ENCODE measurements at regions not wholly inside any gene's neighbourhood (a gene's known extent, or its start where the extent isn't known, plus 50 kb on each side); places are given as distances from the start of the nearest gene placed in this dataset.

DNA sequence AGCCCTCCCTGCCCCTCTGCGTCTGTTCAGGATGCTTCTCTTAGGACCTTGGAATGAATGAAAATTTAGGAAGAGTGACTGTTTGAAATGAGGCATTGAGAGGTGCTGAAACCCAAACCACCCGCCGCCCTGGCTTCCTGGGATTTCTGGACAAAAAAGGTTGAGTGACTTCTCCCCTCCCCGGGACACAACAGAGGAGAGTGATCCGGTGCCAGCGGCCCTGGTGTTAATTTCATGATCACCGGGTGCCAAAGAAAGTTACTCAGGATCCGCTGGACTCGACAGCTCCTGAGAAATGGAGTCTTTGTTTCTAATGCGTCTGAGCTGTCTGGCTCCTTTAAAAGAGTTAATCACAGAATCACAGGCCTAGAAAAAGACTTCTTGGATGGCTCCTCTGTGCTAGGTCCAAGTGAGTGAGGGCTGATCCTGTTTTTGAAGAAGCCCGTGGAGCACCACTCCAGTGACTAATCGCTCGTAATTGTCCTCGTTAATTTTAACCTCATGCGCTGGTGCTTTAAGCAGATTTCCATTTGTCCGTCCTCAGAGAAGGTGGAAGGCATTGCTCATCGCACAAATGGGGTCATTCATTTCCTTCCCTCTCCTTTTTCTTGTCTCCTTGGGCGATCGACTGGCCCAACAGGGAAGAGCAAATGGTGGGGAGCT is 144.4 kb upstream of the ZFHX3 start (continued):
- TF ChIP-seq STAT1 (IDR thresholded peaks at IDR 0.05; ENCODE audit: unreplicated experiment) = no peak
- TF ChIP-seq, protein P1, sequence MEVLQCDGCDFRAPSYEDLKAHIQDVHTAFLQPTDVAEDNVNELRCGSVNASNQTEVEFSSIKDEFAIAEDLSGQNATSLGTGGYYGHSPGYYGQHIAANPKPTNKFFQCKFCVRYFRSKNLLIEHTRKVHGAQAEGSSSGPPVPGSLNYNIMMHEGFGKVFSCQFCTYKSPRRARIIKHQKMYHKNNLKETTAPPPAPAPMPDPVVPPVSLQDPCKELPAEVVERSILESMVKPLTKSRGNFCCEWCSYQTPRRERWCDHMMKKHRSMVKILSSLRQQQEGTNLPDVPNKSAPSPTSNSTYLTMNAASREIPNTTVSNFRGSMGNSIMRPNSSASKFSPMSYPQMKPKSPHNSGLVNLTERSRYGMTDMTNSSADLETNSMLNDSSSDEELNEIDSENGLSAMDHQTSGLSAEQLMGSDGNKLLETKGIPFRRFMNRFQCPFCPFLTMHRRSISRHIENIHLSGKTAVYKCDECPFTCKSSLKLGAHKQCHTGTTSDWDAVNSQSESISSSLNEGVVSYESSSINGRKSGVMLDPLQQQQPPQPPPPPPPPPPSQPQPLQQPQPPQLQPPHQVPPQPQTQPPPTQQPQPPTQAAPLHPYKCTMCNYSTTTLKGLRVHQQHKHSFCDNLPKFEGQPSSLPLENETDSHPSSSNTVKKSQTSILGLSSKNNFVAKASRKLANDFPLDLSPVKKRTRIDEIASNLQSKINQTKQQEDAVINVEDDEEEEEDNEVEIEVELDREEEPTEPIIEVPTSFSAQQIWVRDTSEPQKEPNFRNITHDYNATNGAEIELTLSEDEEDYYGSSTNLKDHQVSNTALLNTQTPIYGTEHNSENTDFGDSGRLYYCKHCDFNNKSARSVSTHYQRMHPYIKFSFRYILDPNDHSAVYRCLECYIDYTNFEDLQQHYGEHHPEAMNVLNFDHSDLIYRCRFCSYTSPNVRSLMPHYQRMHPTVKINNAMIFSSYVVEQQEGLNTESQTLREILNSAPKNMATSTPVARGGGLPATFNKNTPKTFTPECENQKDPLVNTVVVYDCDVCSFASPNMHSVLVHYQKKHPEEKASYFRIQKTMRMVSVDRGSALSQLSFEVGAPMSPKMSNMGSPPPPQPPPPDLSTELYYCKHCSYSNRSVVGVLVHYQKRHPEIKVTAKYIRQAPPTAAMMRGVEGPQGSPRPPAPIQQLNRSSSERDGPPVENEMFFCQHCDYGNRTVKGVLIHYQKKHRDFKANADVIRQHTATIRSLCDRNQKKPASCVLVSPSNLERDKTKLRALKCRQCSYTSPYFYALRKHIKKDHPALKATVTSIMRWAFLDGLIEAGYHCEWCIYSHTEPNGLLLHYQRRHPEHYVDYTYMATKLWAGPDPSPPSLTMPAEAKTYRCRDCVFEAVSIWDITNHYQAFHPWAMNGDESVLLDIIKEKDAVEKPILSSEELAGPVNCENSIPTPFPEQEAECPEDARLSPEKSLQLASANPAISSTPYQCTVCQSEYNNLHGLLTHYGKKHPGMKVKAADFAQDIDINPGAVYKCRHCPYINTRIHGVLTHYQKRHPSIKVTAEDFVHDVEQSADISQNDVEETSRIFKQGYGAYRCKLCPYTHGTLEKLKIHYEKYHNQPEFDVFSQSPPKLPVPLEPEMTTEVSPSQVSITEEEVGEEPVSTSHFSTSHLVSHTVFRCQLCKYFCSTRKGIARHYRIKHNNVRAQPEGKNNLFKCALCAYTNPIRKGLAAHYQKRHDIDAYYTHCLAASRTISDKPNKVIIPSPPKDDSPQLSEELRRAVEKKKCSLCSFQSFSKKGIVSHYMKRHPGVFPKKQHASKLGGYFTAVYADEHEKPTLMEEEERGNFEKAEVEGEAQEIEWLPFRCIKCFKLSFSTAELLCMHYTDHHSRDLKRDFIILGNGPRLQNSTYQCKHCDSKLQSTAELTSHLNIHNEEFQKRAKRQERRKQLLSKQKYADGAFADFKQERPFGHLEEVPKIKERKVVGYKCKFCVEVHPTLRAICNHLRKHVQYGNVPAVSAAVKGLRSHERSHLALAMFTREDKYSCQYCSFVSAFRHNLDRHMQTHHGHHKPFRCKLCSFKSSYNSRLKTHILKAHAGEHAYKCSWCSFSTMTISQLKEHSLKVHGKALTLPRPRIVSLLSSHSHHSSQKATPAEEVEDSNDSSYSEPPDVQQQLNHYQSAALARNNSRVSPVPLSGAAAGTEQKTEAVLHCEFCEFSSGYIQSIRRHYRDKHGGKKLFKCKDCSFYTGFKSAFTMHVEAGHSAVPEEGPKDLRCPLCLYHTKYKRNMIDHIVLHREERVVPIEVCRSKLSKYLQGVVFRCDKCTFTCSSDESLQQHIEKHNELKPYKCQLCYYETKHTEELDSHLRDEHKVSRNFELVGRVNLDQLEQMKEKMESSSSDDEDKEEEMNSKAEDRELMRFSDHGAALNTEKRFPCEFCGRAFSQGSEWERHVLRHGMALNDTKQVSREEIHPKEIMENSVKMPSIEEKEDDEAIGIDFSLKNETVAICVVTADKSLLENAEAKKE (CRISPR knock-in tag; IDR thresholded peaks at IDR 0.05) = no peak
- TF ChIP-seq JUNB (IDR thresholded peaks at IDR 0.05; ENCODE audit: unreplicated experiment) = no peak

DNA sequence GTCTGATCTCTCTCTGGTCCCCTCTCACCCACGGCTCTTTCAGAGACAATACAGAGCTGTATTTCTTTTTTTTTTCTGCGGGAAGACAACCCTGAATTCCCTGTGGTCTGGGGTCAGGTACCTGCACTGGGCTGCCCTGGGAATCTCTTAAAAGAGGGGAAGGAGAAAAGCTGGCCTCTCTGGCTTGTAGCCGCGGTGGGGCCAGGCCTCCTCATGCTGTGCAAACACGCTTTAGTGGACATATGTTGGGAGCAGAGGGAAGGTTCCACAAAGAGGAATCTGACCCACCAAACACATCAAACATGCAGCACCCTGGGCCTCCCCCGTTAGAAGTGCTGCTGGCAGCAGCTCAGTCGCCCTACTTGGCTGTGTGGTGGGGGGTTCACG is 143.7 kb upstream of the ZFHX3 start:
- H3K4me1 Mint-ChIP-seq = peaks cover 10% of the 10 kb centered on the region
- Histone ChIP-seq H2AFZ (0 out of 2 replicates have a peak overlapping the region, but pooled peaks have one; percentile 52), H4K20me1 (replicated peaks; ENCODE audit: insufficient read depth) (no peaks in the 10 kb centered on the region), H3K4me3 (no peak overlapping the region), H3K4me2 (no peak overlapping the region), H3K36me3 (ENCODE audit: insufficient read depth) (no peaks in the 10 kb centered on the region), H3K27me3 (ENCODE audit: insufficient read depth) (no peaks in the 10 kb centered on the region), H3F3A (replicated peaks; ENCODE audit: low read depth) (no peaks in the 10 kb centered on the region), H3K4me1 (ENCODE audit: insufficient read depth) (peaks cover 3% of the 10 kb centered on the region; the same call in 1 of the 2 replicates), H3K27ac (ENCODE audit: low read depth) (no peak overlapping the region), H3K9me2 (ENCODE audit: insufficient read depth) (no peaks in the 10 kb centered on the region), H3K79me2 (replicated peaks; ENCODE audit: insufficient read depth) (no peaks in the 10 kb centered on the region)
- DNase-seq (ENCODE audit: low spot score) (no peak), ATAC-seq (no peak; the same call in 1 of the 3 replicates)
- H3K4me3 Mint-ChIP-seq = no peak overlapping the region
- H3K36me3 Mint-ChIP-seq (ENCODE audit: low read depth) = no peaks in the 10 kb centered on the region
- H3K27me3 Mint-ChIP-seq (ENCODE audit: insufficient read depth, low read depth, poor library complexity) = peaks cover 9% of the 10 kb centered on the region
- no peaks in the 10 kb centered on the region for H3K9me3 Mint-ChIP-seq
- H3K27ac Mint-ChIP-seq = no peak overlapping the region
- TF ChIP-seq, protein P2, sequence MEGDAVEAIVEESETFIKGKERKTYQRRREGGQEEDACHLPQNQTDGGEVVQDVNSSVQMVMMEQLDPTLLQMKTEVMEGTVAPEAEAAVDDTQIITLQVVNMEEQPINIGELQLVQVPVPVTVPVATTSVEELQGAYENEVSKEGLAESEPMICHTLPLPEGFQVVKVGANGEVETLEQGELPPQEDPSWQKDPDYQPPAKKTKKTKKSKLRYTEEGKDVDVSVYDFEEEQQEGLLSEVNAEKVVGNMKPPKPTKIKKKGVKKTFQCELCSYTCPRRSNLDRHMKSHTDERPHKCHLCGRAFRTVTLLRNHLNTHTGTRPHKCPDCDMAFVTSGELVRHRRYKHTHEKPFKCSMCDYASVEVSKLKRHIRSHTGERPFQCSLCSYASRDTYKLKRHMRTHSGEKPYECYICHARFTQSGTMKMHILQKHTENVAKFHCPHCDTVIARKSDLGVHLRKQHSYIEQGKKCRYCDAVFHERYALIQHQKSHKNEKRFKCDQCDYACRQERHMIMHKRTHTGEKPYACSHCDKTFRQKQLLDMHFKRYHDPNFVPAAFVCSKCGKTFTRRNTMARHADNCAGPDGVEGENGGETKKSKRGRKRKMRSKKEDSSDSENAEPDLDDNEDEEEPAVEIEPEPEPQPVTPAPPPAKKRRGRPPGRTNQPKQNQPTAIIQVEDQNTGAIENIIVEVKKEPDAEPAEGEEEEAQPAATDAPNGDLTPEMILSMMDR (conservative IDR thresholded peaks at IDR 0.05; ENCODE audit: low read depth in 2 of 2) = no peak
- TF ChIP-seq, protein P3, sequence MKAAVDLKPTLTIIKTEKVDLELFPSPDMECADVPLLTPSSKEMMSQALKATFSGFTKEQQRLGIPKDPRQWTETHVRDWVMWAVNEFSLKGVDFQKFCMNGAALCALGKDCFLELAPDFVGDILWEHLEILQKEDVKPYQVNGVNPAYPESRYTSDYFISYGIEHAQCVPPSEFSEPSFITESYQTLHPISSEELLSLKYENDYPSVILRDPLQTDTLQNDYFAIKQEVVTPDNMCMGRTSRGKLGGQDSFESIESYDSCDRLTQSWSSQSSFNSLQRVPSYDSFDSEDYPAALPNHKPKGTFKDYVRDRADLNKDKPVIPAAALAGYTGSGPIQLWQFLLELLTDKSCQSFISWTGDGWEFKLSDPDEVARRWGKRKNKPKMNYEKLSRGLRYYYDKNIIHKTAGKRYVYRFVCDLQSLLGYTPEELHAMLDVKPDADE (IDR thresholded peaks at IDR 0.05) = no peak
- TF ChIP-seq POLR2AphosphoS5 (IDR thresholded peaks at IDR 0.05; ENCODE audit: low read depth) = no peak
- no peak for TF ChIP-seq ZNF331 (CRISPR knock-in tag; IDR thresholded peaks at IDR 0.05; ENCODE audit: low read depth)
- TF ChIP-seq EZH2 (IDR thresholded peaks at IDR 0.05; ENCODE audit: low read depth, unreplicated experiment) = no peak
- TF ChIP-seq, protein P4, sequence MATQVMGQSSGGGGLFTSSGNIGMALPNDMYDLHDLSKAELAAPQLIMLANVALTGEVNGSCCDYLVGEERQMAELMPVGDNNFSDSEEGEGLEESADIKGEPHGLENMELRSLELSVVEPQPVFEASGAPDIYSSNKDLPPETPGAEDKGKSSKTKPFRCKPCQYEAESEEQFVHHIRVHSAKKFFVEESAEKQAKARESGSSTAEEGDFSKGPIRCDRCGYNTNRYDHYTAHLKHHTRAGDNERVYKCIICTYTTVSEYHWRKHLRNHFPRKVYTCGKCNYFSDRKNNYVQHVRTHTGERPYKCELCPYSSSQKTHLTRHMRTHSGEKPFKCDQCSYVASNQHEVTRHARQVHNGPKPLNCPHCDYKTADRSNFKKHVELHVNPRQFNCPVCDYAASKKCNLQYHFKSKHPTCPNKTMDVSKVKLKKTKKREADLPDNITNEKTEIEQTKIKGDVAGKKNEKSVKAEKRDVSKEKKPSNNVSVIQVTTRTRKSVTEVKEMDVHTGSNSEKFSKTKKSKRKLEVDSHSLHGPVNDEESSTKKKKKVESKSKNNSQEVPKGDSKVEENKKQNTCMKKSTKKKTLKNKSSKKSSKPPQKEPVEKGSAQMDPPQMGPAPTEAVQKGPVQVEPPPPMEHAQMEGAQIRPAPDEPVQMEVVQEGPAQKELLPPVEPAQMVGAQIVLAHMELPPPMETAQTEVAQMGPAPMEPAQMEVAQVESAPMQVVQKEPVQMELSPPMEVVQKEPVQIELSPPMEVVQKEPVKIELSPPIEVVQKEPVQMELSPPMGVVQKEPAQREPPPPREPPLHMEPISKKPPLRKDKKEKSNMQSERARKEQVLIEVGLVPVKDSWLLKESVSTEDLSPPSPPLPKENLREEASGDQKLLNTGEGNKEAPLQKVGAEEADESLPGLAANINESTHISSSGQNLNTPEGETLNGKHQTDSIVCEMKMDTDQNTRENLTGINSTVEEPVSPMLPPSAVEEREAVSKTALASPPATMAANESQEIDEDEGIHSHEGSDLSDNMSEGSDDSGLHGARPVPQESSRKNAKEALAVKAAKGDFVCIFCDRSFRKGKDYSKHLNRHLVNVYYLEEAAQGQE (IDR thresholded peaks at IDR 0.05; ENCODE audit: unreplicated experiment) = no peak
